Sigmoid colon (tissue), 6 donors: ENCODE measurements at regions not wholly inside any gene's neighbourhood (a gene's known extent, or its start where the extent isn't known, plus 50 kb on each side); places are given as distances from the start of the nearest gene placed in this dataset.

Source experiments
- DNase-seq: peaks from one replicate; pipeline ENCODE4 v3.0.0-alpha.2; 2019
- H3K27ac ChIP-seq, 4 donors: fragments of 200-600 bp; sonication (generic); one replicate each; pipeline ENCODE4 v1.5.1; 2016 to 2019; ENCODE audit warnings: mild to moderate bottlenecking in 1 of 4
- H3K27me3 ChIP-seq, 3 donors: fragments of 200-600 bp; sonication (generic); one replicate each; pipeline ENCODE4 v1.5.1; 2019; ENCODE audit warnings: mild to moderate bottlenecking in 1 of 3
- H3K36me3 ChIP-seq, 4 donors: fragments of 200-600 bp; sonication (generic); one replicate each; pipeline ENCODE4 v1.5.1; 2016 to 2019
- H3K4me1 ChIP-seq, 4 donors: fragments of 200-600 bp; sonication (generic); one replicate each; pipeline ENCODE4 v1.5.1; 2017 to 2019
- H3K4me3 ChIP-seq, 4 donors: fragments of 200-600 bp; sonication (generic); one replicate each; pipeline ENCODE4 v1.5.1; 2017 to 2019; ENCODE audit warnings: mild to moderate bottlenecking in 2 of 4, moderate library complexity in 1 of 4
- H3K9me3 ChIP-seq, 4 donors: fragments of 200-600 bp in 3 of 4; sonication (generic) in 3 of 4; one replicate each; pipeline versions ENCODE4 v1.5.1 to v1.6.1; 2013 to 2019
- CTCF ChIP-seq, 4 experiments: fragments of 450-650 bp in 3 of 4; fragments of 200-600 bp in 1 of 4; IDR thresholded peaks; one replicate each; pipeline ENCODE4 v1.5.1; 2016 to 2019; ENCODE audit warnings: antibody characterized with exemption in 4 of 4, mild to moderate bottlenecking in 3 of 4, moderate library complexity in 2 of 4
- EP300 ChIP-seq, 4 donors: sonication (generic); formaldehyde crosslinking; IDR thresholded peaks; one replicate each; pipeline ENCODE4 v1.6.1; 2017; ENCODE audit warnings: antibody characterized with exemption in 4 of 4
- POLR2A ChIP-seq, 2 donors: fragments of 450-650 bp; IDR thresholded peaks; one replicate each; pipeline ENCODE4 v1.6.1; 2016; ENCODE audit warnings: antibody characterized with exemption in 2 of 2, mild to moderate bottlenecking in 2 of 2, moderate library complexity in 2 of 2
- POLR2AphosphoS5 ChIP-seq, 4 donors: sonication (generic); formaldehyde crosslinking; IDR thresholded peaks; one replicate each; pipeline ENCODE4 v1.6.1; 2017; ENCODE audit warnings: antibody characterized with exemption in 4 of 4
- WGBS, 2 donors: extraction: QIAGEN DNeasy Blood & Tissue Kit; methylation state at CpG; one replicate each; pipeline ENCODE4 v1.1.7; 2013; 5-methylcytosine and 5-hydroxymethylcytosine counted together
- intact Hi-C: fragments of 100-400 bp; cut with DNase I; formaldehyde crosslinking; loops from one replicate; pipeline ENCODE4 v1.15.1; 2023
- donor health status: healthy with polysubstance abuse.
- donor health status: healthy.

- Histone ChIP-seq H3K27me3 (peaks cover 0 to 3% (median 0%) of the 10 kb centered on the region in 3 donors), H3K9me3 (no peaks in the 10 kb centered on the region), H3K4me3 (no peak overlapping the region), H3K27ac (no peak overlapping the region), H3K4me1 (no peaks in the 10 kb centered on the region), H3K36me3 (no peaks in the 10 kb centered on the region)
- intact Hi-C loops, result no loop called here
- DNase-seq, result no peak
- no peak for TF ChIP-seq CTCF (IDR thresholded peaks at IDR 0.05)
- no peak for TF ChIP-seq EP300 (IDR thresholded peaks at IDR 0.05)
- TF ChIP-seq POLR2AphosphoS5 (IDR thresholded peaks at IDR 0.05), result no peak
- no peak for TF ChIP-seq POLR2A (IDR thresholded peaks at IDR 0.05)
- WGBS, 2 donors, result 90 to 92% methylated on average over 4 of the region's 4 CpGs
These were observed 169.0 kb downstream of the IRX2 start for GRCh38 chr5:2582507-2582906.

- Histone ChIP-seq H3K27me3 (peaks cover 0 to 3% (median 0%) of the 10 kb centered on the region in 3 donors), H3K27ac (no peak overlapping the region), H3K36me3 (no peaks in the 10 kb centered on the region), H3K4me1 (no peaks in the 10 kb centered on the region), H3K4me3 (no peak overlapping the region), H3K9me3 (no peaks in the 10 kb centered on the region)
- TF ChIP-seq EP300 (IDR thresholded peaks at IDR 0.05) (no peak), POLR2A (IDR thresholded peaks at IDR 0.05) (no peak), CTCF (IDR thresholded peaks at IDR 0.05) (no peak), POLR2AphosphoS5 (IDR thresholded peaks at IDR 0.05) (no peak)
- DNase-seq, result no peak
- 88 to 89% methylated on average over 7 of the region's 7 CpGs for WGBS, 2 donors
- intact Hi-C loops, result no loop called here
These were observed 169.4 kb downstream of the IRX2 start for GRCh38 chr5:2582106-2582505.

GRCh38 chr5:2581418-2581817 lies 170.1 kb downstream of the IRX2 start:
- H3K27ac ChIP-seq, result no peak overlapping the region
- peaks cover 0 to 3% (median 0%) of the 10 kb centered on the region in 3 donors for H3K27me3 ChIP-seq
- H3K4me1 ChIP-seq, result no peaks in the 10 kb centered on the region
- WGBS, 2 donors, result 78 to 84% methylated on average over 5 of the region's 5 CpGs
- TF ChIP-seq CTCF (IDR thresholded peaks at IDR 0.05) (no peak), EP300 (IDR thresholded peaks at IDR 0.05) (no peak), POLR2AphosphoS5 (IDR thresholded peaks at IDR 0.05) (no peak), POLR2A (IDR thresholded peaks at IDR 0.05) (no peak)
- no peak overlapping the region for H3K4me3 ChIP-seq
- DNase-seq, result no peak
- H3K36me3 ChIP-seq, result no peaks in the 10 kb centered on the region
- no peaks in the 10 kb centered on the region for H3K9me3 ChIP-seq
- intact Hi-C loops, result no loop called here

DNA sequence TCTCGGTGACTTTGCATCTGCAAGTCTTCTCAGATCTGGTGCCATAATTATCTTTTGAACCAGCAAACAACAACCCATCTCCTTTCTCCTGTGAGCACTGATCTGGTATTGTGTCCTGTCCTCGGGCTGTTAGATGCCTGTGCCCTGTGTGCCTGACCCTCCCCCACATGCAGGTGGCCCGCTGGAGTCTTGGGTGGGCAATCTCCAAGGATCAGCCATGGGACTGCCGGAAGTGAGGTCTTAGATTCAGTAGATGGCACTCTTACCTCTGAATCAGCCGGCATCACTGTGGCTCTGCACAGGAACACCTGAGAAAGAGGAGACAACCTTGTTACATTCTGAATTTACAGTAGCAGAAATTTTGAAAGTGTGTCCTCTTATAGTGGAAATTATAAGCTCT lies 172.4 kb downstream of the IRX2 start:
- intact Hi-C loops, result no loop called here
- no peak for DNase-seq
- Histone ChIP-seq H3K9me3 (no peaks in the 10 kb centered on the region), H3K36me3 (no peaks in the 10 kb centered on the region), H3K4me1 (no peaks in the 10 kb centered on the region), H3K27ac (no peak overlapping the region), H3K4me3 (no peak overlapping the region), H3K27me3 (peaks cover 0 to 3% (median 0%) of the 10 kb centered on the region in 3 donors)
- 45 to 62% methylated on average over 5 of the region's 5 CpGs for WGBS, 2 donors
- TF ChIP-seq EP300 (IDR thresholded peaks at IDR 0.05) (no peak), POLR2AphosphoS5 (IDR thresholded peaks at IDR 0.05) (no peak), POLR2A (IDR thresholded peaks at IDR 0.05) (no peak), CTCF (IDR thresholded peaks at IDR 0.05) (no peak)

DNA sequence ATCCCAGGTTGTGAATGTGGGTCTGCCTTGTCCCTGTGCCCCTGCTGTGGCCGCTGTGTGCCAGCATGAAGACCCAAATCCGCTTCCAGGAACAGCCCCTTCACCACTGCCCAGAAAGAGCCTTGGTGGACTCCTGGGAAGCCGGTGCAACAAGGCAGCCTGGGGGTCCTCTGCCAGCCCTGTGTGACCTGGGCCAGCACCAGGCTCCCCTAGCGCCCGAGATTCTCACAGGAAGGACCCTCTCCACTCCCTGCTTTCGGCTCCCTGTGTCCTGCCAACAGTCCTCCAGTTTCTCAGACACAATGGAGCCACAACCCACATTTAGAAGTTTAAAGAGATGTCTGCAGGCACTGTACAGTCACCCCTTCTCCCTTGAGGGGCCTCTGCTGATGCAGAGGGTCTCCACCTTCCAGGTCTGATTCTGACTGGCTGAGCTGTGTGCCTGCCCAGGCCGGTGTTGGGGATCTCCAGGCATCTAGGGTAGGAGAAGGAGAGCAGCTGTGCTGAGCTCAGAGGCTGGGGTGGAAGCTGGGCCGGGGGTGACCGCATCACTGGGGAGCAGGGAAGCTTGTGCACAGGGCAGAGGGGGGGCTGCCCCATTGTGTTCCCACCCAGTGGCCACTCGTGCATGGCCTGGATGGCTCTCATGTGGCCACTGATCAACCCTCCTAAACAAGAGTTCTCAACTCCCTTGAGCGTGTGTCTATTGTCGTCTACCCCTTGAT lies 174.0 kb downstream of the IRX2 start:
- H3K4me3 ChIP-seq, result no peak overlapping the region
- peaks cover 0 to 3% (median 0%) of the 10 kb centered on the region in 3 donors for H3K27me3 ChIP-seq
- TF ChIP-seq POLR2AphosphoS5 (IDR thresholded peaks at IDR 0.05) (no peak), CTCF (IDR thresholded peaks at IDR 0.05) (no peak), POLR2A (IDR thresholded peaks at IDR 0.05) (no peak), EP300 (IDR thresholded peaks at IDR 0.05) (no peak)
- no peaks in the 10 kb centered on the region for H3K36me3 ChIP-seq
- no peak for DNase-seq
- H3K9me3 ChIP-seq, result no peaks in the 10 kb centered on the region
- WGBS, 2 donors, result 81 to 86% methylated on average over 12 of the region's 12 CpGs
- H3K4me1 ChIP-seq, result no peaks in the 10 kb centered on the region
- intact Hi-C loops, result no loop called here
- no peak overlapping the region for H3K27ac ChIP-seq
